ENCODE measurements at regions not wholly inside any gene's neighbourhood (a gene's known extent, or its start where the extent isn't known, plus 50 kb on each side); places are given as distances from the start of the nearest gene placed in this dataset.

DNA sequence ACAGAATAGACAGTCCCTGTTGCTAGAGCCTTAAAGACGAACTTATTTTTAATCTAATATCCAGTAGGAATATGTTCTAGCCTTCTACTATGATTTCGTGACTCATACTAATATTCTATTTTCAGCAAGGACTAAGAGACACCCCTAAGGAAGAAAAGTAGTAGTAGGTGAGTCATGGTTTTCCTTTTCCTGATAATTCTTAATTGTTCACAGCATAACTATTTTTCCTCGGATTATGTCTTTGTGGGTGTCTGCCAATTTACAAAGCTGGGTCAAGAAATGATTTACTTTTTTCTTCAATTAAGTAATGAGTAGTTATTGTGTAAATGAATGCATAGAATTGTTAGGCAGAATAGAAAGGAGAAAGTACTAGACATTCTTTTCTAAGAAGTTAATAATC, 292.2 kb downstream of the TOX3 start:
- DNase-seq (ENCODE audit: unreplicated experiment) = peak; percentile 31
- intact Hi-C loops (cut with micrococcal nuclease) = no loop called here
- Mint-ChIP-seq H3K36me3 (ENCODE audit: insufficient read depth, unreplicated experiment) (no peaks in the 10 kb centered on the region), H3K27me3 (ENCODE audit: insufficient read depth, unreplicated experiment) (peaks cover 14% of the 10 kb centered on the region), H3K27ac (ENCODE audit: low read depth, unreplicated experiment) (no peak overlapping the region), H3K9me3 (ENCODE audit: unreplicated experiment) (no peaks in the 10 kb centered on the region), H3K4me3 (ENCODE audit: unreplicated experiment) (no peak overlapping the region), H3K4me1 (ENCODE audit: insufficient read depth, unreplicated experiment) (no peaks in the 10 kb centered on the region)
- POLR2A ChIA-PET = no interaction called here
- no TSS peak for BruUV-seq (replicated peaks)
- CTCF ChIA-PET = no interaction called here
- TF ChIP-seq, protein P1, sequence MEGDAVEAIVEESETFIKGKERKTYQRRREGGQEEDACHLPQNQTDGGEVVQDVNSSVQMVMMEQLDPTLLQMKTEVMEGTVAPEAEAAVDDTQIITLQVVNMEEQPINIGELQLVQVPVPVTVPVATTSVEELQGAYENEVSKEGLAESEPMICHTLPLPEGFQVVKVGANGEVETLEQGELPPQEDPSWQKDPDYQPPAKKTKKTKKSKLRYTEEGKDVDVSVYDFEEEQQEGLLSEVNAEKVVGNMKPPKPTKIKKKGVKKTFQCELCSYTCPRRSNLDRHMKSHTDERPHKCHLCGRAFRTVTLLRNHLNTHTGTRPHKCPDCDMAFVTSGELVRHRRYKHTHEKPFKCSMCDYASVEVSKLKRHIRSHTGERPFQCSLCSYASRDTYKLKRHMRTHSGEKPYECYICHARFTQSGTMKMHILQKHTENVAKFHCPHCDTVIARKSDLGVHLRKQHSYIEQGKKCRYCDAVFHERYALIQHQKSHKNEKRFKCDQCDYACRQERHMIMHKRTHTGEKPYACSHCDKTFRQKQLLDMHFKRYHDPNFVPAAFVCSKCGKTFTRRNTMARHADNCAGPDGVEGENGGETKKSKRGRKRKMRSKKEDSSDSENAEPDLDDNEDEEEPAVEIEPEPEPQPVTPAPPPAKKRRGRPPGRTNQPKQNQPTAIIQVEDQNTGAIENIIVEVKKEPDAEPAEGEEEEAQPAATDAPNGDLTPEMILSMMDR (IDR thresholded peaks at IDR 0.05; ENCODE audit: unreplicated experiment) = no peak

GRCh38 chr16:52252680-52253079, 294.3 kb downstream of the TOX3 start:
- Mint-ChIP-seq H3K9me3 (ENCODE audit: unreplicated experiment) (no peaks in the 10 kb centered on the region), H3K27me3 (ENCODE audit: insufficient read depth, unreplicated experiment) (no peaks in the 10 kb centered on the region), H3K27ac (ENCODE audit: low read depth, unreplicated experiment) (no peak overlapping the region), H3K36me3 (ENCODE audit: insufficient read depth, unreplicated experiment) (no peaks in the 10 kb centered on the region), H3K4me1 (ENCODE audit: insufficient read depth, unreplicated experiment) (no peaks in the 10 kb centered on the region), H3K4me3 (ENCODE audit: unreplicated experiment) (no peak overlapping the region)
- BruUV-seq (replicated peaks) = no TSS peak
- ChIA-PET POLR2A (no interaction called here), CTCF (interaction anchor here (0.5 to 0.8 kb wide), 2 partner anchors 637 to 660 kb away, joined by 3 to 4 read pairs; no protein-coding TSS in a partner anchor)
- TF ChIP-seq, protein P1 (IDR thresholded peaks at IDR 0.05; ENCODE audit: unreplicated experiment) = no peak
- no peak for DNase-seq (ENCODE audit: unreplicated experiment)
- intact Hi-C loops (cut with micrococcal nuclease) = no loop called here

- Mint-ChIP-seq H3K9me3 (ENCODE audit: unreplicated experiment) (no peaks in the 10 kb centered on the region), H3K4me1 (ENCODE audit: insufficient read depth, unreplicated experiment) (no peaks in the 10 kb centered on the region), H3K27me3 (ENCODE audit: insufficient read depth, unreplicated experiment) (no peaks in the 10 kb centered on the region), H3K36me3 (ENCODE audit: insufficient read depth, unreplicated experiment) (no peaks in the 10 kb centered on the region), H3K4me3 (ENCODE audit: unreplicated experiment) (no peak overlapping the region), H3K27ac (ENCODE audit: low read depth, unreplicated experiment) (no peak overlapping the region)
- CTCF ChIA-PET = no interaction called here
- DNase-seq (ENCODE audit: unreplicated experiment) = peak; percentile 29
- TF ChIP-seq, protein P1 (IDR thresholded peaks at IDR 0.05; ENCODE audit: unreplicated experiment) = no peak
- BruUV-seq (replicated peaks) = no TSS peak
- intact Hi-C loops (cut with micrococcal nuclease) = no loop called here
- POLR2A ChIA-PET = no interaction called here
Measured at GRCh38 chr16:52251495-52251894, 295.4 kb downstream of the TOX3 start.

- H3K36me3 Mint-ChIP-seq (ENCODE audit: insufficient read depth, unreplicated experiment) = no peaks in the 10 kb centered on the region
- TF ChIP-seq, protein P1 (IDR thresholded peaks at IDR 0.05; ENCODE audit: unreplicated experiment) = no peak
Measured at GRCh38 chr16:52247737-52248136, 299.2 kb downstream of the TOX3 start.

More at GRCh38 chr16:52247737-52248136, 299.2 kb downstream of the TOX3 start:
- ChIA-PET CTCF (no interaction called here), POLR2A (no interaction called here)
- DNase-seq (ENCODE audit: unreplicated experiment) = no peak
- H3K9me3 Mint-ChIP-seq (ENCODE audit: unreplicated experiment) = no peaks in the 10 kb centered on the region
- H3K4me1 Mint-ChIP-seq (ENCODE audit: insufficient read depth, unreplicated experiment) = no peaks in the 10 kb centered on the region
- no TSS peak for BruUV-seq (replicated peaks)
- no peaks in the 10 kb centered on the region for H3K27me3 Mint-ChIP-seq (ENCODE audit: insufficient read depth, unreplicated experiment)
- intact Hi-C loops (cut with micrococcal nuclease) = no loop called here
- no peak overlapping the region for H3K4me3 Mint-ChIP-seq (ENCODE audit: unreplicated experiment)
- no peak overlapping the region for H3K27ac Mint-ChIP-seq (ENCODE audit: low read depth, unreplicated experiment)
